Esophagus muscularis mucosa (tissue), 3 donors: ENCODE measurements at regions not wholly inside any gene's neighbourhood (a gene's known extent, or its start where the extent isn't known, plus 50 kb on each side); places are given as distances from the start of the nearest gene placed in this dataset.

Experiments used
- POLR2A ChIP-seq: fragments of 450-650 bp; IDR thresholded peaks from one replicate; pipeline ENCODE4 v1.6.1; 2017; ENCODE audit warnings: antibody characterized with exemption, moderate library complexity, mild to moderate bottlenecking, low read depth
- TF ChIP-seq, protein P1 (sequence below), 3 experiments: fragments of 200-600 bp in 2 of 3; fragments of 450-650 bp in 1 of 3; sonication (generic) in 2 of 3; IDR thresholded peaks; one replicate each; pipeline ENCODE4 v1.5.1; 2017 to 2019; ENCODE audit warnings: antibody characterized with exemption in 3 of 3, mild to moderate bottlenecking in 2 of 3, moderate library complexity in 1 of 3

DNA sequence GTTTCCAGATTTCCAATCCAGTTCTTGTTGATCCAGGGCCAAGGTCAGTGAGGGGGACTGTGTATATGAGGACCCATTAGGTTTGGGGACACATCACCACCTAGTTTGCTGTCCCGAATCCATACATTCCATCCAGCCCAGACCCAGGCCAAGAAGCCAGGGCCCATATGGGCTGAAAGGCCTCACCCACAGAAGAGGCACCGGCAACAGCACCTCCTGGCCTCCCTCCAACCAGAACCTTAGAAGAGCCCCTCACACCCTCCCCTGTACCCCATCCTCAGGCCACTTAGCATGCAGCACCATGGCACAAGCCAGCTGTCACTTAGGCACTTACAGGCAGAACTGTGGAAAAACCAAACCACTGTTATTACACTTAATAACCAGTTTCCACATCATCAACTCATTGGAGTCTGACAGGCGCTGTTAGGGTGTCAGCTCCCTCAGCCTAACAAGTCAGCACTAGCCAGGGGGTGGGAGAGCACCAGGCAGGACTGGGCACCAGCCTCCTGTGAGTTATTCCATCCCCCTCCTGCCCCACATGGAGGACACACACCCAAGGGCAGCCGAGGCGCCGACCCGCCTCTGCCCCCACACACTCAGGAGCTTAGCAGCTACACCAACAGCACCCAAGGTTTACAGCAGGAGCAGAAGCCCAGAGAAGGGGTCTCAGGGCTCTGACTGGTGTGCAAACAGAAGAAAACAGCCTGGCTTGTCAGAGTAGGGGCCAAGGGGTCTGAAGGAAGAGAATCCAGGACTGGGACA is 132.0 kb downstream of the BUD13 start:
- TF ChIP-seq, protein P1, sequence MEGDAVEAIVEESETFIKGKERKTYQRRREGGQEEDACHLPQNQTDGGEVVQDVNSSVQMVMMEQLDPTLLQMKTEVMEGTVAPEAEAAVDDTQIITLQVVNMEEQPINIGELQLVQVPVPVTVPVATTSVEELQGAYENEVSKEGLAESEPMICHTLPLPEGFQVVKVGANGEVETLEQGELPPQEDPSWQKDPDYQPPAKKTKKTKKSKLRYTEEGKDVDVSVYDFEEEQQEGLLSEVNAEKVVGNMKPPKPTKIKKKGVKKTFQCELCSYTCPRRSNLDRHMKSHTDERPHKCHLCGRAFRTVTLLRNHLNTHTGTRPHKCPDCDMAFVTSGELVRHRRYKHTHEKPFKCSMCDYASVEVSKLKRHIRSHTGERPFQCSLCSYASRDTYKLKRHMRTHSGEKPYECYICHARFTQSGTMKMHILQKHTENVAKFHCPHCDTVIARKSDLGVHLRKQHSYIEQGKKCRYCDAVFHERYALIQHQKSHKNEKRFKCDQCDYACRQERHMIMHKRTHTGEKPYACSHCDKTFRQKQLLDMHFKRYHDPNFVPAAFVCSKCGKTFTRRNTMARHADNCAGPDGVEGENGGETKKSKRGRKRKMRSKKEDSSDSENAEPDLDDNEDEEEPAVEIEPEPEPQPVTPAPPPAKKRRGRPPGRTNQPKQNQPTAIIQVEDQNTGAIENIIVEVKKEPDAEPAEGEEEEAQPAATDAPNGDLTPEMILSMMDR (IDR thresholded peaks at IDR 0.05), result no peak
- no peak for TF ChIP-seq POLR2A
